ENCODE measurements at regions not wholly inside any gene's neighbourhood (a gene's known extent, or its start where the extent isn't known, plus 50 kb on each side); places are given as distances from the start of the nearest gene placed in this dataset.

DNA sequence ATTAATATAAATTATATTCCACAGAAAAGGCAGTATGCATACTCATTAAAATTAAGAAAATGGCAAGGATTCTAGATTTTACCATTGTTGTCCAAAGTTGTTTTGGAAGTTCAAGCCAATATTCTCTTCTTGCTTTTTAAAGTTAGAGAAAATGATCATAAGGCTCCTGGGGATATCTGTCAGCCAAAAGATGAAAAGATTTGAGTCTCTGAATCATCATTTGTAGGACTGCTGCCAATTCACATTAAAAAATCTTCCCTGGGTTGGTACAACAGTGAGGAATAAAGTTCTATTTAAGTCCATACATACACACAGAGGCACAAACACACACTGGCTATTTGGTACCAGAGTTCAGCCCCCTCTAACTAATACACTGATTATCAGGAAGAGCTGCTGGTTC is 620.1 kb downstream of the COL12A1 start:
- TF ChIP-seq, protein P1, sequence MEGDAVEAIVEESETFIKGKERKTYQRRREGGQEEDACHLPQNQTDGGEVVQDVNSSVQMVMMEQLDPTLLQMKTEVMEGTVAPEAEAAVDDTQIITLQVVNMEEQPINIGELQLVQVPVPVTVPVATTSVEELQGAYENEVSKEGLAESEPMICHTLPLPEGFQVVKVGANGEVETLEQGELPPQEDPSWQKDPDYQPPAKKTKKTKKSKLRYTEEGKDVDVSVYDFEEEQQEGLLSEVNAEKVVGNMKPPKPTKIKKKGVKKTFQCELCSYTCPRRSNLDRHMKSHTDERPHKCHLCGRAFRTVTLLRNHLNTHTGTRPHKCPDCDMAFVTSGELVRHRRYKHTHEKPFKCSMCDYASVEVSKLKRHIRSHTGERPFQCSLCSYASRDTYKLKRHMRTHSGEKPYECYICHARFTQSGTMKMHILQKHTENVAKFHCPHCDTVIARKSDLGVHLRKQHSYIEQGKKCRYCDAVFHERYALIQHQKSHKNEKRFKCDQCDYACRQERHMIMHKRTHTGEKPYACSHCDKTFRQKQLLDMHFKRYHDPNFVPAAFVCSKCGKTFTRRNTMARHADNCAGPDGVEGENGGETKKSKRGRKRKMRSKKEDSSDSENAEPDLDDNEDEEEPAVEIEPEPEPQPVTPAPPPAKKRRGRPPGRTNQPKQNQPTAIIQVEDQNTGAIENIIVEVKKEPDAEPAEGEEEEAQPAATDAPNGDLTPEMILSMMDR (IDR thresholded peaks at IDR 0.05; ENCODE audit: borderline replicate concordance, extremely low read depth, low read length, poor library complexity, severe bottlenecking) = no peak
- no peak for TF ChIP-seq EZH2 (IDR thresholded peaks at IDR 0.05; ENCODE audit: borderline replicate concordance, low read depth, low read length, severe bottlenecking)
- H3K4me2 ChIP-seq (ENCODE audit: insufficient read depth, low read length) = no peak overlapping the region
- no peak for DNase-seq
- no peaks in the 10 kb centered on the region for H3K9me3 ChIP-seq (ENCODE audit: insufficient read depth, low read length, severe bottlenecking)
- no peak overlapping the region for H2AFZ ChIP-seq (ENCODE audit: low read depth, low read length)
- no peak overlapping the region for H3K4me3 ChIP-seq (ENCODE audit: low read depth in 1 of 2, low read length in 2 of 2)
- no peaks in the 10 kb centered on the region for H4K20me1 ChIP-seq (ENCODE audit: insufficient read depth, low read length)
- H3K9ac ChIP-seq (ENCODE audit: low read depth, low read length) = no peak overlapping the region
- no peak for ATAC-seq (ENCODE audit: insufficient read depth, low read depth)
- no peaks in the 10 kb centered on the region for H3K27me3 ChIP-seq (ENCODE audit: insufficient read depth, low read length, poor library complexity)
- no peak overlapping the region for H3K27ac ChIP-seq (ENCODE audit: low read length)
- no peaks in the 10 kb centered on the region for H3K79me2 ChIP-seq (ENCODE audit: insufficient read depth, low read length)
- H3K4me1 ChIP-seq (ENCODE audit: insufficient read depth, low read length) = no peaks in the 10 kb centered on the region
- no peaks in the 10 kb centered on the region for H3K36me3 ChIP-seq (ENCODE audit: insufficient read depth, low read length)

DNA sequence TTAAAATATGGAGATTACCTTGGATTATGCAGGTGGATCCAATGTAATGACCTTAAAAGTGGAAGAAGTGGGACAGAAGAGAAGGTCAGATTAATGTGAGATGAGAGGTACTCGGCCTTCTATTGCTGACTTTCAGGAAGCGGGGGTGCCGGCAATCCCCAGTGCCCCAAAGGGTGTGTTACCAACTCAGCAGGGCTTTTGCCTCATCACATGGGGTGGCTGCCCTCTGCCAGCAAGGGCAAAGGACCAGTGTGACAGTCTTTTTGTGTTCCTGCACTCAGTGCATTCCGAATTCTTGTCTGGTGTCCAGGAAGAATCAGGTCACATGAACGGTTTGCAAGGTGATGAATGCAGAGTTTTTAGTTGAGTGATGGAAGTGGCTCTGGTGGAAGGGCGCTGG is 624.2 kb downstream of the COL12A1 start:
- Histone ChIP-seq H3K27me3 (ENCODE audit: insufficient read depth, low read length, poor library complexity) (no peaks in the 10 kb centered on the region), H3K79me2 (ENCODE audit: insufficient read depth, low read length) (no peaks in the 10 kb centered on the region), H3K36me3 (ENCODE audit: insufficient read depth, low read length) (no peaks in the 10 kb centered on the region), H3K27ac (ENCODE audit: low read length) (no peak overlapping the region), H3K9ac (ENCODE audit: low read depth, low read length) (no peak overlapping the region), H3K4me2 (ENCODE audit: insufficient read depth, low read length) (no peak overlapping the region), H3K9me3 (ENCODE audit: insufficient read depth, low read length, severe bottlenecking) (no peaks in the 10 kb centered on the region), H3K4me1 (ENCODE audit: insufficient read depth, low read length) (no peaks in the 10 kb centered on the region), H2AFZ (ENCODE audit: low read depth, low read length) (no peak overlapping the region), H4K20me1 (ENCODE audit: insufficient read depth, low read length) (no peaks in the 10 kb centered on the region), H3K4me3 (ENCODE audit: low read depth in 1 of 2, low read length in 2 of 2) (no peak overlapping the region)
- TF ChIP-seq, protein P1 (IDR thresholded peaks at IDR 0.05; ENCODE audit: borderline replicate concordance, extremely low read depth, low read length, poor library complexity, severe bottlenecking) = no peak
- no peak for TF ChIP-seq EZH2 (IDR thresholded peaks at IDR 0.05; ENCODE audit: borderline replicate concordance, low read depth, low read length, severe bottlenecking)
- no peak for ATAC-seq (ENCODE audit: insufficient read depth, low read depth)
- no peak for DNase-seq

DNA sequence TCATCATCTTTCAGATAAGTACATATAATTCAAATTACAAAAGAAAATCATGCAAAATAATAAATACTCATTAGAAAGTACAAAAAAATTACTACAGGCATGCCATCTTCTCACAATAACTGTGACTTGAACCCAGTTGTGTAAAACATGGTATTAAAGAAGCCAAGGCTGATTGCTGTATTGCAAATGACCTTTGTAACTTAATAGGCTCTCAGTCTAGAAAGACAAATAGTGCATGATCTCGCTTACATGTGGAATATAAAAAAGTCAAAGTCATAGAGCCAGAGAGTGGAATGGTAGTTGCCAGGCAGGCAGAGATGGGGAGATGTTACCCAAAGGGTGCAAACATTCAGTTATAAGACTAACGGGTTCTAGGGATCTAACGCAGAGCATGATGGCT is 626.1 kb downstream of the COL12A1 start:
- H3K4me2 ChIP-seq (ENCODE audit: insufficient read depth, low read length) = no peak overlapping the region
- no peak overlapping the region for H3K4me3 ChIP-seq (ENCODE audit: low read depth in 1 of 2, low read length in 2 of 2)
- no peak overlapping the region for H3K9ac ChIP-seq (ENCODE audit: low read depth, low read length)
- ATAC-seq (ENCODE audit: insufficient read depth, low read depth) (no peak), DNase-seq (no peak)
- H3K79me2 ChIP-seq (ENCODE audit: insufficient read depth, low read length) = no peaks in the 10 kb centered on the region
- H3K27ac ChIP-seq (ENCODE audit: low read length) = no peak overlapping the region
- no peak overlapping the region for H2AFZ ChIP-seq (ENCODE audit: low read depth, low read length)
- no peaks in the 10 kb centered on the region for H3K27me3 ChIP-seq (ENCODE audit: insufficient read depth, low read length, poor library complexity)
- TF ChIP-seq EZH2 (IDR thresholded peaks at IDR 0.05; ENCODE audit: borderline replicate concordance, low read depth, low read length, severe bottlenecking) = no peak
- TF ChIP-seq, protein P1 (IDR thresholded peaks at IDR 0.05; ENCODE audit: borderline replicate concordance, extremely low read depth, low read length, poor library complexity, severe bottlenecking) = no peak
- H3K4me1 ChIP-seq (ENCODE audit: insufficient read depth, low read length) = no peaks in the 10 kb centered on the region
- no peaks in the 10 kb centered on the region for H4K20me1 ChIP-seq (ENCODE audit: insufficient read depth, low read length)
- no peaks in the 10 kb centered on the region for H3K9me3 ChIP-seq (ENCODE audit: insufficient read depth, low read length, severe bottlenecking)
- H3K36me3 ChIP-seq (ENCODE audit: insufficient read depth, low read length) = no peaks in the 10 kb centered on the region

DNA sequence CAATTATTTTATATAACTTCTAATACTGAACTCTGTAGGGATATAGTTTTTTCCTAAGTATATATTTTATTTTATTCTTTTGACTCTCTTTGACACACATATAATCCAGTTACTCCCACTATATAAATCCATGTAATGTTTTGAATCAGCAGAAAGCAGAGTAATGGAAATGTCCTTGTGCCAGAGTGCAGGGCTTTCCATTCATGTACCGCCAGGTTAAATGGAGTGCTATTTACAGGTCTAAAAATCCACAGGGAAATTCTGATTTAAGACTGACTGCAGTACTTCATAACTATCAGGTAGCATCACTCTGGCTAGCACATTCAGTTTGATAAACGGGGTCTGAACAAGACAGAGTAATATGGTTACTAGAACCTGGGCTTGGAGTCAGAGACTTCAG is 626.8 kb downstream of the COL12A1 start:
- Histone ChIP-seq H3K27ac (ENCODE audit: low read length) (no peak overlapping the region), H4K20me1 (ENCODE audit: insufficient read depth, low read length) (no peaks in the 10 kb centered on the region), H2AFZ (ENCODE audit: low read depth, low read length) (no peak overlapping the region), H3K36me3 (ENCODE audit: insufficient read depth, low read length) (no peaks in the 10 kb centered on the region), H3K4me3 (ENCODE audit: low read depth in 1 of 2, low read length in 2 of 2) (no peak overlapping the region), H3K4me2 (ENCODE audit: insufficient read depth, low read length) (no peak overlapping the region), H3K9ac (ENCODE audit: low read depth, low read length) (no peak overlapping the region), H3K27me3 (ENCODE audit: insufficient read depth, low read length, poor library complexity) (no peaks in the 10 kb centered on the region), H3K9me3 (ENCODE audit: insufficient read depth, low read length, severe bottlenecking) (no peaks in the 10 kb centered on the region), H3K79me2 (ENCODE audit: insufficient read depth, low read length) (no peaks in the 10 kb centered on the region), H3K4me1 (ENCODE audit: insufficient read depth, low read length) (no peaks in the 10 kb centered on the region)
- ATAC-seq (ENCODE audit: insufficient read depth, low read depth) (no peak), DNase-seq (no peak)
- TF ChIP-seq EZH2 (IDR thresholded peaks at IDR 0.05; ENCODE audit: borderline replicate concordance, low read depth, low read length, severe bottlenecking) = no peak
- TF ChIP-seq, protein P1 (IDR thresholded peaks at IDR 0.05; ENCODE audit: borderline replicate concordance, extremely low read depth, low read length, poor library complexity, severe bottlenecking) = no peak
